ENCODE measurements at regions not wholly inside any gene's neighbourhood (a gene's known extent, or its start where the extent isn't known, plus 50 kb on each side); places are given as distances from the start of the nearest gene placed in this dataset.

DNA sequence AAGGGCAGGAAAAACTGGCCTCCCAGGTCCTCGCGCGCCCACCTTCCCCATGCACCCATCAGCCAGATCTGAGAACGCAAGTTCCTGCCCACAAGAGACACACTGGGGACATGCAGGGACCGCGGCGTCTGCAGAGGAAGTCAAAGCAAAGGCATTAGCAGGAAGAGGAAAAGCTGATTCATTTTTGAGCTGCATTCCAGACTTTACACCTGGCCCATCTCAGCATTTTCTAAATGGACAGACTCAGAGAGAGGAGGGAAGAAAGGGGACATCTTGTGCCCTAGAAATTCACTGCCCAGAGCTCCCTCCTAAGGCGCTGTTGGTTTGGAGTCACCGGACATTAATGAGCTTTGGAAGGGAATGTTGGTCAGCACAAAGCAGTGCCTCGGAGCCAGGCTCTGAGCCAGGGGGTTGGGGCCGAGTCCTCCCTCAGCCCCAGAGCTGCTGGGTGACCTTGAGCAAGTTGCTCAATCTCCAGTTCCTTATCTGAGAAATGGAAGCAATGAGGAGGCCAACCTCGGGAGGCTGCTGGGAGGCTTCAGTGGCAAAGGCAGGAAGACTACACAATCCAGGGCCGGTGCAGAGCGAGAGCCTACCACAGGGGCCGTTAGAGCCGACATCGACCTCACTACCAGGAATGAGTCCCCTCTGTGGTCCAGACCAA is 150.5 kb upstream of the IQSEC1 start:
- no peak for DNase-seq

DNA sequence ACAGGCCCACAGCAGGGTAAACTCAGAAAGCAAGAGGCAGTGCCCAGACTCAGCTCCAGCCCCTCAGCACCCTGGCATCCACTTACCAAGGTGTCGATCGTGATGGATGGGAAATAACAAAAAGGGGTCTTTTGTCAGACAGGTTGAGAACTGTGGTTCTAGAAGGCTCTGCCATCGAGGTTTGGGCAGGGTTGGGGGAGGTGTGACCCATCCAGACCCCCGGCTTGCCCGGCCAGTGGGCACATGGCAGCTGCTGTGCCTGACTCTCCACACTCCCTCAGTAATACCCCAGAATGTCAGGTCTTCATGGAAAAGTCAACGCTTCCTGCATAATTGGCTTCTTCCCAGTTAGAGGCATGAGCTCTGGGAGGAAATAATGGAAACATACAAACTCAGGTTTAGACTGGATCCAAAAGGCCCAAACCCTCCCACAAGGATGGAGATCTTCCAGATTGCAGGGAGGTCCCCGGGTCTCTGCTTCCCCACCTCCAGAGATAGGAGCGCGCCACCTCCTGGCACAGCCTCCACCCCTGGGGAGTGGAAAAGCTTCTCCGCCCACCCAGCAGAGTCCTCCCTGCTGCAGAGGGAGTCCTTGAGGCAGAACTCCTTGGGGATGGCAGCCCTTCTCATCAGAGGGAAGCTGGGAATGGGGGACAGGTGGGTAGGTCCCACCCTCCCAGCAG is 149.8 kb upstream of the IQSEC1 start:
- DNase-seq: no peak

DNA sequence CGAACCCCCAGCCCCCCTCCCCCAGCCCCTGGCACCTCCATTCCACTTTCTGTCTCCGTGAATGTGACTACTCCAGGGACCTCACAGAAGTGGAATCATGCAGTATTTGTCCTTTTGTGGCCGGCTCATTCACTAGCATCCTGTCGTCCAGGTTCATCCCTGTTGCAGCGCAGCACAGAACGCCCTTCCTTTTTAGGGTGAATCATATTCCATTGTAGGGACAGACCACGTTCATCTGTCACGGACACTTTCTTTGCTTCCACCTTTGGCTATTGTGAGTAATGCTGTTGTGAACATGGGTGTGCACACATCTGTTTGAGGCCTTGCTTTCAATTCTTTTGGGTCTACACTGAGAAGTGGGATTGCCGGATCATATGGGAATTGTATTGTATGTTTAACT is 148.9 kb upstream of the IQSEC1 start:
- DNase-seq: no peak

DNA sequence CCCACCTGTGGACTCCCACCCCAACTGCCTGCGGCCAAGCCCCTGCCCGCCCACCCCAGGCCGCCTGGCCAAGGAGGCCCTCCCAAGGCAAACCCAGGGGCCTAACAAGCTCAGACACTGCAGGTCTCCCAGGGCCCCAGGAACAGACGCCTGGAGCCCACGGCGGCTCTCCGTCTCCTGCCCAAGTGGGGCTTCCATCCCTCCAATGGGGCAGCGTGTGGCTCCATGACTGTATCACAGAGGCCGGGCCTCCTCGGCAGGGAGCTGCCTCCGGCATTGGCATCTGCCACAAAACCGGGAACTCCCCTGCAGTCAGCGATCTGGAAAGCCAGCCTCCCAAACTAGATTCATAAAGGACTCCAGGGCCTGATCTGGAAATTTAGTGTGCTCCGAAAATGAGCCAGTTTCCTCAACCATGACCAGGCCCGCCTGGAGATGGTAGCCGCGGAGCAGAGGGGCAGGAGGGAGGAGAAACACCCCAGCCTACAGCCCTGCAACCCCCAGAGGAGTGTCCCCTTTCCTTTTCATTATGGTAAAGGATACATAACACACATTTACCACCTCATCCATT is 148.3 kb upstream of the IQSEC1 start:
- DNase-seq: no peak

DNA sequence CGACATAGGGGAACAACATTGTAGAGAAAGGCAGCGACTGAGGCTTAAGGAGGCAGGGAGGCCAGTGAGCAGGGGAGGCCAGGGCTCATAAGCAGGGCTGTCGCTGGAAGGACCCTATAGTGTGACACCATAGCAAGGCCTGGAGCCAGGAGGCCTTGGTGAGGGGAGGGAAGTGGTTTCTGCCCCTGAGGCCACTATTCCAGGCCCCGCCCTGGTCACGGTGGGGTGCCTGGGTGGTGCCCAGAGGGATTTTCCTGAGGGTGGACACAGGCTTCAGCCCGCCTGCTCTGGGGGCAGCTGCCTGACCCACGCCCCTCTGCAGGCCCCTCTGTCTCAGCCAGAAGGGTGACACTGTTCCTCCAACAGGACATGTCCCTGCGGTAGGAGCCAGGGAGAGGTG is 147.8 kb upstream of the IQSEC1 start:
- no peak for DNase-seq

DNA sequence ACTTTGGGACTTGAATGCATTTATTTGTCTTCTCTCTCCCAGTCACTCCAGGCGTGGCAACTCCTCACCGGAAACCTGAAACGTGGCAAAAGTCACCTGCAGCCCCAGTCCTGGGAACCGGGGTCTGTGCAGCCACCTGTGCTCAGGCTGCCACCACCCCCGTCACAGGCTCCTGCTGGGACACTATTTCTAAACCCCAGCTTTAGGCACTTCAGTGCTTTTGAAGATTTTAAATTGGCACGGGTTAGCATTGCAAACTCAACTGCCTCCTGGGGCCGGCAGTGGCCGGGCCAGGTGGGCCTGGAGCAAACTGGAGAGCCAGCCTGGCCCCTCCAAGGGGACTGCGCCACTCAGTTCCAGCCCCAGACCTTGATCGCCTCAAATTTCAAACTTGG is 146.7 kb upstream of the IQSEC1 start:
- DNase-seq: no peak

DNA sequence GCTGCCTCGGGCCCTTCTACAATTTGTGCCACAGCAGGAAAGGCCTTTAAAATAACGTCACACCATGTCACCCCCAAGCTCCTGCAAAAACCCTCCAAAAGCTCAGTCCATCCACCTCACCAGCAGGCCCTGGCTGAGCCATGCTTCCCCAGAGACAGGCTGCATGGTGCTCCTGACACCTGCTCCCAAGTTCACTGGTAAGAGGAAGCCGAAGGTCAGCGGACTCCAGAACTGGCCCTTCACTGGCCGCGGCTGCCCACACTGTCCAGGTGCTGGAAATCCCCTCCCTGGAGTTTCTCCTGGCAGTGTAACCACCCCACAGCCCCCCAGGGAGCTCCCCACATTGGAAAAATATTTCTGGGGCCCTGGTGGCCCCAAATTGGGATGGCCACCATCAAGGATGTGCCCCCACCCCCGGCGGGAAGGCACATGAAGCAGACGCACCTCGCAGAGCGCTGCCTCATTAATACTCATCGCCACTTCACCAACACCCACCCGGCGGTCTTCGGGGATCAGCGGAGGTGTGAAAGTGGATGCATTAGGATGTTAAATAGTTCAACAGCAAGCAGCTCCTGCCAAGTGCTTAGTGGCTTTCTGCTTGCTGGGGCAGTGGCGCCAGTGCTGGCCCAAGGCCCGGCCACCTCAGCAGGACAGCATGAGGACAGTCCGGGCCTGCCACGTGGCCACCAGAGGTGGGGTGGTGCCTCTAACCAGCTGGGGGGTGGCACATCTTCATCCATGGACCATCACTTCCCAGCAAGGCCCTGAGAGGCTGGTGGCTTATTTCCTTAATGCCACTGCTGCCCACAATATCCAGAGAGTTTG is 146.1 kb upstream of the IQSEC1 start:
- DNase-seq: no peak

DNA sequence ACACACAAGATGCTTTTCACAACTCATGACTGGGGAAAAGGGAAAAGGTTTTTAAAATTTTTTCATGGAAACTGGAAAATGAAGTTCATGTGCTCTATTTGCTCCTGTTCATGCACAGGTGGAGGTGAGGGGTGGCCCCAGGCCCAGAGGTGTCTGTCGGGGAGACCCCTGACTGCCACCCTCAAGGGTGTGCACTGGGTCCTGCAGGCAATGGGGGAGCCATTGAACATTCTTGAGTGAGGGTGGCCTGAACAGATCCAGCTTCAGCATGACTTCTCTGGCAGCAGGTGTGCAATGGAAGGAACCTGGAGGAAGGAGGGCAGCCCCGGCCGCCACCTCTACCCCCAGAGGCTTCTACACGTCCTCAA is 145.3 kb upstream of the IQSEC1 start:
- no peak for DNase-seq

DNA sequence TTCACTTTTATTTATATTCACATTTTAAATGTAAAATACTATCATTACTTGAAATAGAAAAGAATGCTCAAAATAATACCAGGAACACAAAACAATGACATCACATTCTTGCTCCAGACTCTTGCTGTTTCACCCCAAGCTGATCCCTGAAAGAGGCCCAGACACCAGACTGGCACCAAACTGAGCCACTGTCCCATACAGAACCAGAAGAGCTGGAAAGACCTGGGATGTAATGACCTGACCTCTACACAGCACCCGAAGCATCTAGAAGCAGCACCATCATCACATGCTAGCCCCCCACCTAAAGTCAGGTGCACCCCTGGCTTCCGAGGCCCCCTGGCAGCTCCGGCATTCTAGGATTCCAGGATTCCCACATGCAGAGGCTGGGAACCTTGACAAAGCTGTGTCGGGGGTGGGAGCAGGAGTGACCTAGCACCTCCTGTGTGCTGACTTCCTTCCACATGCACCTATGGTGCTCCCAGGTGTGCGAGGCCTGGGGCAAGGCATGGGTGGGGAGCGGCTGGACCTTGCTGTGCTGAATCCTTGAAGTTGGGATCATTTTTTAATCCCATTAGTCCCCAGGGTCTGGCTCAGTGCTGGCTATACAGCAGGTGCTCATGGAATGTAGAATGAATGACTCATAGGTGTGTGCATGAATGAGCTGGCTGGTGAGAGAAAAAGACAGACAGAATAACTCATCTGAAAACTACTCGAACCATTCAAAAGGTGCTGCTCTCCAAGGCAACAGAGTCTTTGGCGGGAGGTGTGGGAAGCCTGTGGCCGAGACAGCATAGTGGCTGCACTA is 144.7 kb upstream of the IQSEC1 start:
- no peak for DNase-seq

DNA sequence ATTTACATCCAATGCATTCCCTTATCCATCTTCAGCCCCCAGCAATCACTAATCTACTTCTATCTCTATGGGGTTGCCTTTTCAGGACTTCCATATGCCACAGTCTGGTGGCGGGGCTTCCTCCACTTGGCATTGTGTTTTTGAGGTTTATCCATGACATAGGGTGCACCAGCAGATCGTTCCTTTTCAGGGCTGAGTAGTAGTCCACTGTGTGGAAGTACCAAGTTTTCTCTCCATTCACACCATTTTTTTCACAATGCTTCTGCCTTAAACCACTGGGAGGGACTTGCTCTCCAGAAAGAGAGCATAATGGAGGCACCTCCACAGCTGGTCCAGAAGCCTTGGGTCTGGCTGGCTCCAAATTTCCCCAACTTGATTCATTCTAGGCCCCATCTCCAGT is 144.0 kb upstream of the IQSEC1 start:
- DNase-seq: no peak

DNA sequence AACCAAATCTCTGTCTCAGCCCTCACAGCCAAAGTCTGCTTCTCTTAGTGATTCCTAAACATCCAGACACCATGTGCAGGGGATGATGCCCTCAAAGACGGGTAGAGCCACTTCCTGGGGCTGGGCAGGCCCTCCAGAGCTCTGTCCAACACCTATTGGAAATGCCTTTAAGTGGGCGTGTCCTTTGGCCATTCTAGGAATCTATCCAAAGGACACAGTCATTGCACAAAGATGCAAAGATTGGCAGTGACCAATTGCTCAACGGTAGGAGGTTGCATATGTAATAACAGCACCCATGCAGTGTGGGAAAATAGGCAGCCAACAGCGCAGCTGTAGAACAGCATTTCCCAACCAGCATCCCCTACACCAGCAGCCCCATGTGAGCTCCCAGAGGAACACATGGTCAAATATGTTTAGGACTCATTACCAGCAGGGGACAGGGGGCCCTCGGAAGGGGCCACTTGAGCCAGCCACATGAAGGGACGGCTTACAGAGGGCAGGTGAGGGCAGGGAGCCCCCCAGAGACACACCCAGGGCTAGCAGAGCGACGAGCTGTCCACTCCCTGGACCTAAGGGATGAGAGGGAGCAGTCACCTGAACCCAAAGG is 142.8 kb upstream of the IQSEC1 start:
- no peak for DNase-seq

DNA sequence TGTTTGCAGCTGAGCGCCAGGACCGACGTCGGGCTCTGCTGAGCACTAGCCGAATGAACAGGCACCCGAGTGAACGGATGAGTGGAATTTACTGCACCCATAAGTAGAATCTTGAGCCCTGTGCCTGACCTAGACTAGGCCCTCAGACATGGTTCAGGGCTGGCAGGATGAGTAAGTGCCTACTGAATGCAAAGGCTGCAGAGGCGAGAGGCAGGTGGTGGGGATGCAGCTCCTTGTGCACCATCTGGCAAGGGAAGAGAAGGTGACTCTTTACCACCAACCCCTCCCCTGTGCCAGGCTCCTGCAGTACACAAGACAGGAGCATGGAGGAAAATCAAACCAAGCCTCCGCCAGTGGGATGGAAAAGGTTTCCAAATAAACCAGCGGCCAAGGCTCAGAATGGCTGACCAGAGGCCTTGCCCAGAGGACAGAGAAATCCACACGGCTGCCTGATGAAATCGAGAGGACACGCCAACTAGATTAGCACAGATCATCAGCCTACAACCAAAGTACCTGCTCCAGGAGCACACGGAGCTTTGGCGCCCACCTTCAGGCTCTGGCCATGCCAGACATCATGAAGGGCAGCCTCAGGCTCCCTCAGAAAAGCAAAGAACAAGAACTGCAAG is 141.7 kb upstream of the IQSEC1 start:
- DNase-seq: no peak

DNA sequence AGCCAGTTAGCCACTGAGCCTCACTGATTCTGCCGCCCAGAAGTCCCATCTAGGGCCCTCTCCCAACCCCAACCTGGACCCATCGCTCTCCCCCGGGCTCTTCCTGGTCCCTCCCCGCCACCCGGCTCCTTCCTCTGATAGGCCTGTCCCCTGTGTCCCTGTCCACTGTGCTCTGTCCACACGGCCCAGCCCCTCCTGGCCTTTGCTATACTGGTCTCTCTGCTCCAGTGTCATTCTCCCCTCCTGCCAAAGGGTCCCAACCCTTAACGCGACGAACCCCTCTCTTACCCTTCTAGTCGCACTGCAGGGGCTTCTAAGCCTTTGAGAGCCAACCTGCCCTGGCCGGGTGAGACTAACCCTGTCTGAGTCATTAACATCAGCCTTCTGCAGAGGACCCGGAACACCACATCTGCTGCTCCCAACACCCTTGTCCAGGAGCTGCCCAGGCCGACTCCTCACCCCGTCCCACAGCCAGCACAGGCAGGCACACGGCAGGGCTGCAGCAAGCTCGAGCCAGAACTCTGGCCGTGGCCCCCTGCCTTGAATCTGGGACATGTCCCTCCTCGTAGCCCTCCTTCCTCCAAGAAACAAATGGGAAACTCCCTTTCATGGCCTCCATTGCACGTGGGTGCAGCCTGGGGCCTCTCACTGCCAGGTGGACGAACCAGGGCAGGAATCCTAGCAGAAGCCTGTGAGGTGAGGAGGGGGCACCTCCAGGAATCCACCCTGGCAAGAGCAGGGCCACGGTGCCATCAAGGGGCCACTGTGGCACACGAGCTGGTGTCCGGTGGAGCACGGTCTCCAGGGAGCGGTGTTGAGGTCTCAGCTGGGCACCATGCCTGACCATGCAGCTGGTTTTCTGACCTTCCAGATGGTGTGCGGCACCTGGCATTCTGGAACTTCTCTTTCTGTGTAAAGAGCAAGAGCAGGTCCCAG is 140.9 kb upstream of the IQSEC1 start:
- no peak for DNase-seq

DNA sequence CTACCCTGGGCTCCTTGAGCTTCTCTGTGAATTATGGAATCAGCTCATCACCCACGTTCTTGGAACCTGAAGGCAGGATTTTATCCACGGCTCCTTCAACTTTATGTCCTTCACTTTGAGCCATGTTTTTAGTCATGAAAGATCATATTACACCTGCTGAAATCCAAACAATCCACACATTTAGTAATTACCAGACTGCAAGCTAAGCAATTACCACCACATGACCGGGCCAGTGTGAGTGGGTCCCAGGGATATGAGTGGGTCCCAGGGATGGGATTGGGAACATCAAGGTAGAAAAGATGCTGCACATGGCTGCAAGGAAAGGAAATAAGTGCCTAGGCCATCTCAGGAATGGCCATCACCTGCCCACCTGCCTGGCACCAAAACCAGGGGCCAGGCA is 140.3 kb upstream of the IQSEC1 start:
- no peak for DNase-seq

DNA sequence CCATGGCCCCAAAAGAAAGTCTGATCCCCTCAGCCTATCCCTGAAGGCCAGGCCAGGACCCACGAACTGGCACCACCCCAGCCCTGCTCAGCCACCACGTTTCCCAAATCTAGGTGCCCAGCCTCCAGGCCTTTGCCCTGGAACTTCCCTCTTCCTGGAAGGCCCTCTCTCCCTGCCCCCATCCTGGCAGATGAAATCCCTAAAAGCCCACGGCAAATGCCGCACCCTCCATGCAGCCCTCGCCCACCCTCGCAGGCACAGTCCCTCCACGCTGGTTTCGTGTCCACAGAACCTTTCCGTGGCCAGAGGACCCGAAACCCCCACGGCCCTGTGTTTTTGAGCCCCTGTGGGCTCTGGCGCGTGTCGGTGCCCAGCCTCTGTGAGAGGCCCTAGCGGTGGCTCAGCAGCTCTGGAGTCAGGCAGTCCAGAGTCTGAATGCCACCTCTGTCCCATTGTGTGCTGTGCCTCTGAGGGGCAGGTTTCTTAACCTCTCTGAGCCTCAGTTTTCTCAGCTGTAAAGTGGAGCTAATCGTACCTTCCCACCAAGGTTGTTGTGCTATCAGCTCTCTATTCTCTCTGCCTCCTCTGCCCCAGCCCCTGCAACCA is 138.5 kb upstream of the IQSEC1 start:
- DNase-seq: no peak

DNA sequence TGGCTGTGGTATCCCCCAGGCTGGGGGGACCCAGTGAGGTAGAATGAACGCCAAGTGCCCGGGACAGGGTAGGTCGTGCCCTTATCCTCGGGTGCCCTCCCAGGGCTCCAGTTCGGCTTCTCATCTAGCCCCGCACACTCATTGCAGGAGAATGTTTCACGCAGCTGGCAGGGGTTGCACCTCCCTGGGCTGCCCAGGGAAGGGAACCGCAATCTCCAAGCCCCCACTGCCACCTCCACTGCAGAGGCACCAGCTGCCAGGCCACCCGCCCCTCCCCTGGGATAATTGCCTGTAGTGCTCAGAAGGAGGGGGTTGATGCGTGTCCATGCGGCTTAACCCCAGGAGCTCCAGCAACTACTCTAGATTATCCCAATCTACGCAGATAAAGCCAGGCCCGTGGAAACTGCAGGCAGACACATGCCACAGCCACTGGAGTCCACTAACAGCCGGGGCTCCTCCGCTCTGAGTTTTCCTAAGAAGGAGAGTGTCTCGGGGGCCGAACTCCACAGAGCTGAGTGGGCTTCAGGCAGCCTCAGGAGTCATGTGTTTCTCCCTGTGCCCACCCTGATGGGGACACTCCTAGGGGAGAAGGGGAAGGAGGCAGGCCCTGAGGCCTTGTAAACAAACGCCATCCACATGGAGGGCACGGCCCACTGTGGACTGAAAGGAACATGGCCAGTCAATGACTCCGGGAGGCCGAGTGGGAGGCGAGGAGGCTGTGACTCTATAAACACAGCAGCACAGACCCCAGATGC is 137.2 kb upstream of the IQSEC1 start:
- no peak for DNase-seq

DNA sequence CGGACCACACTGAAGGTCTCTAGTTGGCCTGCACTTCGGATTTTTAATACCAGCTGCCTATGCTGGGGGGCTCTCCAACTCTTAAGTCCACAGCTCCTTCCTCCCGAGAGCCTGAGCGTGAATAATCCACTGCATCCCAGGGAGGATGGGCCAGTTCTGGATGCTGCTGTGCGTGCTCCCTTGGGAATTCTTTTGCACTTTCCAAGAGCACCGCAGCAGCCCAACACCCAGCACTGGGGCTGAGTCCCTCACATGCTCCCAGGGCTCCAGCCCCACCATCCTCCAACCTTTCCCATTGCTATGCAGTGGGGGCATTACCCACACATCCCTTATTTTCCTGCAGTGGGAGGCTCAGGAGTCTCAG is 136.4 kb upstream of the IQSEC1 start:
- DNase-seq: no peak

DNA sequence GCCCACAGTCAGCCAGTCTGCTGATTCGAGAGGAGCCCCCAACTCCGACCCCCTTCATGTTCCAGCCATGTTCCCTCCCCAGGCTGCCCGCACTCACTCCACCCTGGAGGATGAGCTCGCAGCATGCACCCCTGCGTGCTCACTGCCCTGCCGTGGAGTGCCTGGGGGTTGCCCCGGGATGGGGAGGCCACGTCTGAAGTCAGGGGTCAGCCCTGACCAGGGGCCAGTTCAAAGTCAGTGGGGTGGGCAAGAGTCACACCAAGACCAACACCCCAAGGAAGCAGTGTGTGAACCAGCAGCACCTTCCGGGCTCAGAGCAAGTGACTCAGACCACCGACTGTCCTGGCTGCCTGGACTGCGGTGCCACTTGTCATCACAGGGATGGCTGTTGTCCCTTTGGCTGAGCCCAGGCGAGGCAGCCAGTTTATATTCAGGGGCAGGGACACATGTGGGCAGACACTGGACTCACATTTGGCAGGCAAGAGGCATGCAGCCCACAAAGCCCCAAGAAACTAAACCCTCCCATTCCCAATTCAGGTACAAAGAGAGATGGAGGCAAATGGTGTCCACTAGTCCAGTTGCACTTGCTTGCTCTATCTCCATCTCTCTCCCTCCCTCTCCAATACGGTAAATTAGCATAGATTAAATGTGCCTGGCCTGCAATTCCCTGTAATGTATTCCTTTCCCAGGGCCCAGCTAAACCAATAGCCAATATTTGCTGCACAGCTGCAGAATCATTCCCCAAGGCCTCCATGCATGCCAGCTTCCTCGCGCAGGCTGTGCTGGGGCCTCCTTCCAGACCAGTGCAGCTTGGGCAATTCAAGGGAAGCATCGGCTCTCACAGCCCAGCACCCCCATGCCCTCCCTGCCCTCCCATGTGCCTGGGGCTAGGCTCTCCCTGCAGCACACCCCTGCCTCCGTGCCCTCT is 135.7 kb upstream of the IQSEC1 start:
- DNase-seq: no peak

Measured in CD4-positive, alpha-beta T cell treated with Interleukin-17A for 4 hours (primary cell).